Cardiac muscle cell (in vitro differentiated cells and primary cell): ENCODE measurements at regions not wholly inside any gene's neighbourhood (a gene's known extent, or its start where the extent isn't known, plus 50 kb on each side); places are given as distances from the start of the nearest gene placed in this dataset.
"Not testable (repeated sequence)": the region's sequence is repeated elsewhere in the genome, so short reads cannot be mapped to it uniquely, and the experiment has no call there.

Experiments used
- DNase-seq, 2 donors: peaks; one replicate each; pipeline versions ENCODE4 v3.0.0 to v3.0.0-alpha.2; 2010 to 2017; ENCODE audit warnings: low read depth in 1 of 2, low spot score in 1 of 2
- H3K27ac ChIP-seq: fragments of 200-600 bp; sonication (generic); 2 replicates; pipeline ENCODE4 v1.5.1; 2016
- H3K27me3 ChIP-seq: fragments of 200-600 bp; sonication (generic); 2 replicates; pipeline ENCODE4 v1.6.0; 2016; ENCODE audit warnings: control low read depth
- H3K36me3 ChIP-seq: fragments of 200-600 bp; sonication (generic); 2 replicates; pipeline ENCODE4 v1.5.1; 2016; ENCODE audit warnings: control low read depth
- H3K4me1 ChIP-seq: fragments of 200-600 bp; sonication (generic); 2 replicates; pipeline ENCODE4 v1.8.1; 2017; ENCODE audit warnings: low read depth, mild to moderate bottlenecking, mixed run types
- H3K4me3 ChIP-seq: fragments of 200-600 bp; sonication (generic); 2 replicates; pipeline ENCODE4 v1.5.1; 2016; ENCODE audit warnings: mild to moderate bottlenecking
- H3K9me3 ChIP-seq: fragments of 200-600 bp; sonication (generic); 2 replicates; pipeline ENCODE4 v1.5.1; 2017; ENCODE audit warnings: low read depth, mild to moderate bottlenecking, control low read depth
- CTCF ChIP-seq: IDR thresholded peaks from 2 replicates; pipeline ENCODE4 v1.5.1; 2012; ENCODE audit warnings: low read depth, mild to moderate bottlenecking, low read length

GRCh38 chr1:209113521-209113920 is 470.0 kb upstream of the CAMK1G start:
- Histone ChIP-seq H3K36me3 (no peaks in the 10 kb centered on the region), H3K27ac (no peak overlapping the region), H3K9me3 (no peaks in the 10 kb centered on the region), H3K4me3 (no peak overlapping the region), H3K27me3 (no peaks in the 10 kb centered on the region), H3K4me1 (no peaks in the 10 kb centered on the region)
- no peak for DNase-seq
- no peak for TF ChIP-seq CTCF

- no peaks in the 10 kb centered on the region for H3K36me3 ChIP-seq
- no peaks in the 10 kb centered on the region for H3K4me1 ChIP-seq
- DNase-seq, result no peak
- TF ChIP-seq CTCF, result no peak
- H3K4me3 ChIP-seq, result no peak overlapping the region
- no peak overlapping the region for H3K27ac ChIP-seq
- H3K9me3 ChIP-seq, result no peaks in the 10 kb centered on the region
- no peaks in the 10 kb centered on the region for H3K27me3 ChIP-seq
Observed at GRCh38 chr1:209116705-209117104, 466.8 kb upstream of the CAMK1G start.

GRCh38 chr1:209123601-209124000 is 459.9 kb upstream of the CAMK1G start:
- no peaks in the 10 kb centered on the region for H3K4me1 ChIP-seq
- H3K9me3 ChIP-seq, result no peaks in the 10 kb centered on the region
- no peaks in the 10 kb centered on the region for H3K36me3 ChIP-seq
- DNase-seq, result no peak
- H3K27me3 ChIP-seq, result no peaks in the 10 kb centered on the region
- no peak overlapping the region for H3K4me3 ChIP-seq
- no peak for TF ChIP-seq CTCF
- H3K27ac ChIP-seq, result no peak overlapping the region

- H3K36me3 ChIP-seq, H3K27ac ChIP-seq, H3K4me1 ChIP-seq, DNase-seq, H3K27me3 ChIP-seq, H3K4me3 ChIP-seq, H3K9me3 ChIP-seq: not testable (repeated sequence)
Observed at GRCh38 chr1:209129091-209129490, 454.4 kb upstream of the CAMK1G start.

GRCh38 chr1:209130886-209131285 is 452.6 kb upstream of the CAMK1G start:
- H3K27me3 ChIP-seq, result no peaks in the 10 kb centered on the region
- H3K9me3 ChIP-seq, result no peaks in the 10 kb centered on the region
- no peaks in the 10 kb centered on the region for H3K36me3 ChIP-seq
- no peak for DNase-seq
- TF ChIP-seq CTCF, result no peak
- H3K4me1 ChIP-seq, result no peaks in the 10 kb centered on the region
- no peak overlapping the region for H3K4me3 ChIP-seq
- H3K27ac ChIP-seq, result no peak overlapping the region

GRCh38 chr1:209132736-209133467 is 450.6 kb upstream of the CAMK1G start:
- no peaks in the 10 kb centered on the region for H3K4me1 ChIP-seq
- no peak for TF ChIP-seq CTCF
- no peak for DNase-seq
- H3K9me3 ChIP-seq, result no peaks in the 10 kb centered on the region
- no peaks in the 10 kb centered on the region for H3K36me3 ChIP-seq
- H3K27ac ChIP-seq, result no peak overlapping the region
- no peak overlapping the region for H3K4me3 ChIP-seq
- H3K27me3 ChIP-seq, result no peaks in the 10 kb centered on the region
